Keratinocyte (primary cell): ENCODE measurements at regions not wholly inside any gene's neighbourhood (a gene's known extent, or its start where the extent isn't known, plus 50 kb on each side); places are given as distances from the start of the nearest gene placed in this dataset.

Experiments
- DNase-seq: peaks from one replicate; pipeline ENCODE4 v3.0.0-alpha.2; 2011; ENCODE audit warnings: low read depth, missing footprints, low spot score
- FAIRE-seq: peaks from 2 replicates; lab custom pipeline; 2011; peaks lifted over from hg19 to GRCh38; lab: Jason Lieb, UNC
- H2AFZ ChIP-seq: 2 replicates; pipeline ENCODE4 v1.6.0; 2012; ENCODE audit warnings: low read length, control low read depth, inconsistent platforms; ENCODE audit not compliant: control insufficient read depth
- H3K27ac ChIP-seq: 2 replicates; pipeline ENCODE4 v1.5.1; 2011; ENCODE audit warnings: low read length; ENCODE audit not compliant: control insufficient read depth, insufficient read depth
- H3K27me3 ChIP-seq: 3 replicates; pipeline ENCODE4 v1.6.0; 2011; ENCODE audit warnings: low read length; ENCODE audit not compliant: control insufficient read depth, insufficient read depth; ENCODE audit errors: extremely low read depth
- H3K36me3 ChIP-seq, 2 experiments: 2 replicates in 1 of 2; 3 replicates in 1 of 2; pipeline ENCODE4 v1.5.1; 2011; ENCODE audit warnings: low read length in 2 of 2, mild to moderate bottlenecking in 1 of 2; ENCODE audit not compliant: control insufficient read depth in 2 of 2, insufficient read depth in 2 of 2; ENCODE audit errors: extremely low read depth in 1 of 2
- H3K4me1 ChIP-seq: 3 replicates; pipeline ENCODE4 v1.5.1; 2011; ENCODE audit warnings: low read length; ENCODE audit not compliant: control insufficient read depth, insufficient read depth; ENCODE audit errors: extremely low read depth
- H3K4me2 ChIP-seq: 3 replicates; pipeline ENCODE4 v1.6.0; 2011; ENCODE audit warnings: low read depth, low read length; ENCODE audit not compliant: control insufficient read depth, insufficient read depth; ENCODE audit errors: extremely low read depth
- H3K4me3 ChIP-seq, 3 experiments: fragments of 200-600 bp in 1 of 3; sonication (generic) in 1 of 3; 2 replicates in 2 of 3; 3 replicates in 1 of 3; pipeline ENCODE4 v1.5.1; 2011 to 2016; ENCODE audit warnings: low read length in 3 of 3, mild to moderate bottlenecking in 3 of 3, control low read depth in 2 of 3, inconsistent platforms in 1 of 3, low read depth in 1 of 3, mixed read lengths in 1 of 3, mixed run types in 1 of 3, moderate library complexity in 1 of 3; ENCODE audit not compliant: control insufficient read depth in 2 of 3, insufficient read depth in 2 of 3; ENCODE audit errors: extremely low read depth in 1 of 3
- H3K79me2 ChIP-seq: 2 replicates; pipeline ENCODE4 v1.6.0; 2012; ENCODE audit warnings: low read length; ENCODE audit not compliant: control insufficient read depth, insufficient read depth
- H3K9ac ChIP-seq: 3 replicates; pipeline ENCODE4 v1.6.0; 2011; ENCODE audit warnings: low read length; ENCODE audit not compliant: control insufficient read depth, insufficient read depth; ENCODE audit errors: extremely low read depth
- H3K9me1 ChIP-seq: 3 replicates; pipeline ENCODE4 v1.6.0; 2011; ENCODE audit warnings: low read length; ENCODE audit not compliant: control insufficient read depth, insufficient read depth; ENCODE audit errors: extremely low read depth
- H3K9me3 ChIP-seq: 2 replicates; pipeline ENCODE4 v1.5.1; 2012; ENCODE audit warnings: low read depth, low read length; ENCODE audit not compliant: control insufficient read depth
- H4K20me1 ChIP-seq: 3 replicates; pipeline ENCODE4 v1.6.0; 2011; ENCODE audit warnings: low read length; ENCODE audit not compliant: control insufficient read depth, insufficient read depth; ENCODE audit errors: extremely low read depth
- EZH2 ChIP-seq: IDR thresholded peaks from one replicate; pipeline ENCODE4 v1.6.1; 2012; ENCODE audit warnings: inconsistent platforms, mild to moderate bottlenecking, low read length, moderate library complexity
- dilution Hi-C: fragments of 300-500 bp; cut with MboI; formaldehyde crosslinking; loops from one replicate; pipeline ENCODE4 v1.7.0; 2020; ENCODE audit warnings: low sequenced_read_pairs; ENCODE audit not compliant: extremely low pct_ligation_motif_present
- TF ChIP-seq, protein P1 (sequence below), 3 experiments: IDR thresholded peaks in 1 of 3; conservative IDR thresholded peaks in 1 of 3; optimal IDR thresholded peaks in 1 of 3; 2 replicates in 2 of 3; 3 replicates in 1 of 3; pipeline versions ENCODE3 to v1.5.1; 2011; ENCODE audit warnings: low read length in 3 of 3, mild to moderate bottlenecking in 3 of 3, moderate library complexity in 2 of 3, control low read depth in 1 of 3, inconsistent platforms in 1 of 3; ENCODE audit not compliant: insufficient read depth in 2 of 3; ENCODE audit errors: extremely low read depth in 1 of 3

DNA sequence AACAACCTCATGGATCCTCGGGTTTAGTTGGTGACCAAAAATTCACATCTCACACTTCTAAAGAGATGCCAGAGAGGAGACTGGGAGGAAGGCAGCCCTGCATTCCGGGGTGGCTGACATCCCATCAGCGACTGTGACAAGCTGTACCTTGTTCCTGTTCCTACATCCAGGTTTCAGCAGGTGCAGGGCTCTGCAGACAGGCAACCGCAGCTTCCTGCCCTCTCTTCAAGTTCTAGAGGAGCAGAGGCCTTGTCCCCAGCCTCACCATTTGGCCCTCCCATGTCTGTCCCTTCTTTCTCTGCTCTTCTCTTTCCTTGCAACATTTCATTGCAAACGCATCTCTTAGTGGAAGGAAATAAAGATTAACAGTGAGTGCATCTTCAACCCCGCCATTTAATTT, 454.6 kb downstream of the IRX1 start:
- no peak overlapping the region for H3K4me2 ChIP-seq
- no peaks in the 10 kb centered on the region for H3K9me1 ChIP-seq
- no peaks in the 10 kb centered on the region for H3K9me3 ChIP-seq
- dilution Hi-C loops: no loop called here
- H3K4me3 ChIP-seq: no peak overlapping the region
- FAIRE-seq: no peak
- H3K36me3 ChIP-seq: no peaks in the 10 kb centered on the region
- H3K79me2 ChIP-seq: no peaks in the 10 kb centered on the region
- no peak overlapping the region for H3K9ac ChIP-seq
- no peak overlapping the region for H2AFZ ChIP-seq
- TF ChIP-seq, protein P1, sequence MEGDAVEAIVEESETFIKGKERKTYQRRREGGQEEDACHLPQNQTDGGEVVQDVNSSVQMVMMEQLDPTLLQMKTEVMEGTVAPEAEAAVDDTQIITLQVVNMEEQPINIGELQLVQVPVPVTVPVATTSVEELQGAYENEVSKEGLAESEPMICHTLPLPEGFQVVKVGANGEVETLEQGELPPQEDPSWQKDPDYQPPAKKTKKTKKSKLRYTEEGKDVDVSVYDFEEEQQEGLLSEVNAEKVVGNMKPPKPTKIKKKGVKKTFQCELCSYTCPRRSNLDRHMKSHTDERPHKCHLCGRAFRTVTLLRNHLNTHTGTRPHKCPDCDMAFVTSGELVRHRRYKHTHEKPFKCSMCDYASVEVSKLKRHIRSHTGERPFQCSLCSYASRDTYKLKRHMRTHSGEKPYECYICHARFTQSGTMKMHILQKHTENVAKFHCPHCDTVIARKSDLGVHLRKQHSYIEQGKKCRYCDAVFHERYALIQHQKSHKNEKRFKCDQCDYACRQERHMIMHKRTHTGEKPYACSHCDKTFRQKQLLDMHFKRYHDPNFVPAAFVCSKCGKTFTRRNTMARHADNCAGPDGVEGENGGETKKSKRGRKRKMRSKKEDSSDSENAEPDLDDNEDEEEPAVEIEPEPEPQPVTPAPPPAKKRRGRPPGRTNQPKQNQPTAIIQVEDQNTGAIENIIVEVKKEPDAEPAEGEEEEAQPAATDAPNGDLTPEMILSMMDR (optimal IDR thresholded peaks at IDR 0.05 in 1 of 3, IDR thresholded peaks at IDR 0.05 in 1 of 3, conservative IDR thresholded peaks at IDR 0.05 in 1 of 3; ENCODE audit: extremely low read depth in 1 of 3, insufficient read depth in 2 of 3, low read length in 3 of 3): no peak
- no peak for TF ChIP-seq EZH2
- no peaks in the 10 kb centered on the region for H4K20me1 ChIP-seq
- H3K27ac ChIP-seq: no peak overlapping the region
- H3K27me3 ChIP-seq: no peaks in the 10 kb centered on the region
- H3K4me1 ChIP-seq: no peaks in the 10 kb centered on the region
- DNase-seq: no peak

DNA sequence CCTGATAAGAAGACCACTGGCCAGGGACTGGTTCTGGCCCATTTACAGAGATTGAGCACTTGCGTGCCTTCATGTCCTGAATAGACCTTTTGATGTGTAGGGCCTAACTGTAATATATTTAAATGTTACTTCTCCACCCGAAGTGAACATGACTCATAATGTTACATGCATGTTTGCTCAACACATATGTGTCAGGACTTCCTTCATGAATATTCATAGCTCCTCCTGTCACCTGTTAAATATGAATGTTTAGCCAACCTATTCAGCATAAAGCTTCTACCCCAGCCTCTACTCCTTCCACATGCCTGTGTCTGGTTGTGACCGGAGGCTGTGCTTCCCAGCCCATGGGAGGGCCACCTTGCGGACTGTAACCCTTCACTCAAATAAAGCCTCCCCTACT, 457.5 kb downstream of the IRX1 start:
- Histone ChIP-seq H3K9me1 (no peaks in the 10 kb centered on the region), H3K36me3 (no peaks in the 10 kb centered on the region), H3K27ac (no peak overlapping the region), H3K4me2 (no peak overlapping the region), H3K27me3 (no peaks in the 10 kb centered on the region), H3K9ac (no peak overlapping the region), H3K4me3 (no peak overlapping the region), H2AFZ (no peak overlapping the region), H3K4me1 (no peaks in the 10 kb centered on the region), H3K9me3 (no peaks in the 10 kb centered on the region), H4K20me1 (no peaks in the 10 kb centered on the region), H3K79me2 (no peaks in the 10 kb centered on the region)
- no peak for DNase-seq
- dilution Hi-C loops: no loop called here
- TF ChIP-seq, protein P1 (optimal IDR thresholded peaks at IDR 0.05 in 1 of 3, IDR thresholded peaks at IDR 0.05 in 1 of 3, conservative IDR thresholded peaks at IDR 0.05 in 1 of 3; ENCODE audit: extremely low read depth in 1 of 3, insufficient read depth in 2 of 3, low read length in 3 of 3): no peak
- no peak for FAIRE-seq
